Epithelial cell of esophagus (primary cell): ENCODE measurements at regions not wholly inside any gene's neighbourhood (a gene's known extent, or its start where the extent isn't known, plus 50 kb on each side); places are given as distances from the start of the nearest gene placed in this dataset.
"Not testable (repeated sequence)": the region's sequence is repeated elsewhere in the genome, so short reads cannot be mapped to it uniquely, and the experiment has no call there.

Experiments used
- DNase-seq: peaks from one replicate; pipeline ENCODE4 v3.0.0; 2010; ENCODE audit warnings: low read depth
- H3K4me3 ChIP-seq: 2 replicates; pipeline ENCODE4 v1.5.1; 2011; ENCODE audit warnings: mild to moderate bottlenecking, low read length, control low read depth
- CTCF ChIP-seq: IDR thresholded peaks from 2 replicates; pipeline ENCODE4 v1.5.1; 2011; ENCODE audit warnings: low read depth, mild to moderate bottlenecking, low read length, control low read depth, inconsistent platforms; ENCODE audit not compliant: insufficient read depth; ENCODE audit errors: missing control alignments

DNA sequence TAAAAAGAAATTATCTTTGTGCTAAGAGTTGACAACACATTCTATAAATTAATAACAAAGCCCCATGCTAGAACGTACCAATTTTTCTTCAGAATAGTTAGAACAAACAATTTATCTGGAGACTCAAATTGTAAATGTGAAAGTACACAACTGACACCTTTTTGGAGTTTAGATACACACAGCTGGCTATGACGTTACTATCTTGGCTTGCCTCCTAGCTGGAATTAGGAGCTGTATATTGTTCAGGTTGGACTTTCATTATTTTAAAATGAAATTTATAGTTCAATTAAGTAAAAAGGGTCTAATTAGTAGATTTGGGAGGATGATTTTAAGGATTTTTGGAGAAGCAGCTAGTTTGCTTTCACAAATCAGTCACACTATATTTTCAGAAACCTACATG is 393.9 kb upstream of the RIOK2 start:
- DNase-seq, result no peak
- H3K4me3 ChIP-seq, result no peak overlapping the region
- no peak for TF ChIP-seq CTCF

- not testable (repeated sequence) for DNase-seq, H3K4me3 ChIP-seq
These were observed 396.9 kb upstream of the RIOK2 start for GRCh38 chr5:97579977-97580376.

DNA sequence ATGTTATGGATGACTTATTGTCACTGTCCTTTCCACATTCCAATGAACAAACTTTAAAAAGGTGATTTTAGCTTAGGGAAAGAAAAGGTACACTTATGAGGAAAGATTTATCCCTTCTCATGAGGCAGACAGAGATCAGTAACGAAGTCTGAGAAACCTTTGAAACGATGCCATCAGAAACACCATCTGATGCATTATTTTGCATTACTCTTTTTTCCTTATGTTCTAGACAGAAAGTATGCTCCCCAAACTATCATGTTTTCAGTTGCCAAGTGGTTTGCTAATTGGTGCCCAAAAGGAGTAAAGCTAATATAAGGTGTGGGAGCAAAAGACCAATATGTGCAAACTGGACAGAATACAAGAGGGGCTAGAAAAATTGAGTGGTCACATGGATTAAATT is 397.7 kb upstream of the RIOK2 start:
- no peak overlapping the region for H3K4me3 ChIP-seq
- DNase-seq, result no peak
- TF ChIP-seq CTCF, result no peak

- no peak for TF ChIP-seq CTCF
- H3K4me3 ChIP-seq, result no peak overlapping the region
- peak; percentile 47 for DNase-seq
These were observed 408.7 kb upstream of the RIOK2 start for GRCh38 chr5:97591781-97592180.

DNA sequence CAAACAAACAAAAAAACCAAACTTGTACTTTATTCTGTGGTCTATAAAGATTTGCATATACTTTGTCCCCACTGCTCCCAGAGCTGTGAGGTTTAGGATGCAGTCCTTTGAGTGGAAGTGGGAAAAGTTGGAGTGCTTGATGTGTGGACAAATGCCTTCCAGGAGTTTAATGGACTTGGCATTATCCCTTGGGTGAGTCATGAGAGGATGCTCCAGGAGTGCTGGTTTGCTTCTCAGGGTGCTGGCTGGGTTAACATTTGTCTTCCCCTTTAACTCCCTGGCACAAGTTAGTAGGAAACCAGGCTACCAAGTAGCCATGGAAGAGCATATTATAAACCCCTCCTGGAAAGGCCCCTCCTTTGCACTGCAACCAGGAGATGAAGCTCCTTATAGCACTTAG is 417.4 kb upstream of the RIOK2 start:
- no peak overlapping the region for H3K4me3 ChIP-seq
- TF ChIP-seq CTCF, result no peak
- peak; percentile 2 for DNase-seq

DNA sequence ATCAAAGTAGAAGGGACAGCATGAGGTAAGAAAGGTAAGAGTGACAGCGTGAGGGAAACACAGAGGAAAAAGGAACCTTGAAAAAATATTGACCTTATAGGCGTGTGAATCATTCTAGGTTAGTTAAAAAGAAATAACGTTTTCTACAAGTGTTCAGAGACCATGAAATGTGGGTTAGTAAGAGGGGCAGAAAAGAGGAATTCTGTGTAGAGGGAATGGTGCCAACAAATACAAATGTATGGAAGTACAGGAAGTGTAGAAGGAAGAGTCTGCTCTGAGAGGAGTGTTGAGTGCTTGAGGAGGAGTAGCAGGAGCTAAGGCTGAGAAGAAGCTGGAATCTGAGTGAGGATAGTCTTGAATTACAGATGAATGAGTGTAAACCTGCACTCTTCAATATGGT is 418.6 kb upstream of the RIOK2 start:
- no peak overlapping the region for H3K4me3 ChIP-seq
- no peak for DNase-seq
- no peak for TF ChIP-seq CTCF

DNA sequence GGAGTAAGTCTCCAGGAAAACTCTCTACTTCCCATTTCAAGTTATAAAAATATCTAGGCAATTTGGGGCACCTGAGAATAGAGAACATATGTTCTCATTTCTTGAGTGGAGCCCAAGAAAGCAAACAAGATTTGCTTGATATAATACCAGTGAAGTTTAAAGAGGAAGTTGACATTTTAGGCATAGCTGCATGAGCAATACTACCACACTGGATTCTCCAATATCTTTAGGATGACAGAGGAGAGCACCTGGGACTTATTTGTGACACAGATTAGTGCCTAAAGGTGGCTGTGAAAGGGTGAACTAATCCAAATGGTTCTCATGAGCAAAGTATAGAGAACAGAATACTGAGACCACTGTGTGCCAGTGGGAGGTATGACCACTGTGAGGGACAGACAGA is 423.5 kb upstream of the RIOK2 start:
- no peak for TF ChIP-seq CTCF
- H3K4me3 ChIP-seq, result no peak overlapping the region
- no peak for DNase-seq

- H3K4me3 ChIP-seq, result no peak overlapping the region
- DNase-seq, result no peak
- no peak for TF ChIP-seq CTCF
These were observed 425.5 kb upstream of the RIOK2 start for GRCh38 chr5:97608501-97608900.
